ENCODE measurements at regions not wholly inside any gene's neighbourhood (a gene's known extent, or its start where the extent isn't known, plus 50 kb on each side); places are given as distances from the start of the nearest gene placed in this dataset.

DNA sequence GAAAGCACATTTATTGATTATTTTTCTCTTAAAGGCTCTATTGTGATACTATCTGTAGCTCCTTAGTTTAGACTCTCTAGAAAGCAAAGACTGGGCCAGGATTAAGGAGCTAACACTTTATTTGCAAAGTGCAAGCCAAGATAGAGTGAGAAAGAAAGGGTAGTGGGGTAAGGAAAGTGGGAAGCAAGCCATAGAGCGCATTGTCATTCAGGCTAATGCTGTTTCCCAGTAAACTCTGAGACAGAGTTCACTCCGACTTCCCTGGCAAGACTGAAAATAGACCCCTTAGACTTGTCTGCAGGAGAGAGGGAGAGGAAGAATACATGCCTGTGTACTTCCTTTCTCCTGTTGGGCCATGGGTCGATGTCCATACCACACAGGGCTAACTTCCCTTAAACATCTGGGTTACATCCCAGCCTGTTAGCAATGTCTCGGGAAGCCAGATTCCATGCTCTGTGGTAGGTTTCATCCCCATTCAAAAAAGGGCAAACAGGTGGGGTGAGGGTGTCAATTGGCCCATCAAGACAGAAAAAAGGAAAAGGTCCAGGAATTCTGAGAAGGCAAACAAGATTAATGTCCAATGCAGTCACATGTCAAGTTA is 875.8 kb upstream of the CELF2 start:
- TF ChIP-seq YY1 (IDR thresholded peaks at IDR 0.05; ENCODE audit: insufficient read depth, insufficient read length): no peak
- no peak for TF ChIP-seq ZNF274 (IDR thresholded peaks at IDR 0.05; ENCODE audit: low read depth, low read length)
